HepG2 (cell line): ENCODE measurements at regions not wholly inside any gene's neighbourhood (a gene's known extent, or its start where the extent isn't known, plus 50 kb on each side); places are given as distances from the start of the nearest gene placed in this dataset.

Source experiments
- ATAC-seq: fragments of 200-7000 bp; cut with Tn5 transposase; 3 replicates; pipeline ENCODE4 v1.9.1; 2020; ENCODE audit warnings: mild to moderate bottlenecking, moderate library complexity
- BruUV-seq: library from RNA; stranded (reverse); fragments of 400-500 nt; replicated peaks from 2 replicates; lab custom pipeline; 2021; lab: Mats Ljungman, UMichigan
- CTCF ChIA-PET: fragments of 300-600 bp; formaldehyde crosslinking; extraction: SDS; loops from one replicate; lab custom pipeline; 2021; ENCODE audit warnings: low total read pairs, inconsistent platforms, low intra/inter-chr PET ratio; lab: Yijun Ruan, JAX
- POLR2A ChIA-PET: fragments of 350-600 bp; sonication (Branson Sonifier 250); formaldehyde crosslinking; loops from one replicate; lab custom pipeline; 2020; ENCODE audit warnings: antibody characterized with exemption, inconsistent platforms; lab: Yijun Ruan, JAX
- DNase-seq: peaks from one replicate; pipeline ENCODE4 v3.0.0-alpha.2; 2015; ENCODE audit warnings: low spot score
- FAIRE-seq: peaks from 3 replicates; lab custom pipeline; 2011; peaks lifted over from hg19 to GRCh38; lab: Jason Lieb, UNC
- H2AFZ ChIP-seq: one replicate; pipeline ENCODE4 v1.6.1; 2011; ENCODE audit warnings: low read length, inconsistent platforms
- H3K27ac ChIP-seq: fragments of 300-600 bp; 3 replicates; pipeline ENCODE4 v1.8.0; 2011; ENCODE audit warnings: mixed run types, mild to moderate bottlenecking, mixed read lengths, low read length, inconsistent platforms; ENCODE audit not compliant: insufficient read depth; ENCODE audit errors: extremely low read length
- H3K27me3 ChIP-seq, 2 experiments: fragments of 200-600 bp in 1 of 2; 2 replicates in 1 of 2; 3 replicates in 1 of 2; pipeline versions ENCODE4 v1.6.0 to v1.8.0; 2011; ENCODE audit warnings: low read length in 2 of 2, mild to moderate bottlenecking in 2 of 2, moderate library complexity in 2 of 2, inconsistent platforms in 1 of 2; ENCODE audit not compliant: insufficient read depth in 2 of 2, control insufficient read depth in 1 of 2
- H3K36me3 ChIP-seq, 2 experiments: fragments of 200-600 bp in 1 of 2; replicated peaks in 1 of 2; 2 replicates in 1 of 2; 3 replicates in 1 of 2; pipeline versions ENCODE4 v1.5.1 to v1.8.0; 2011; ENCODE audit warnings: low read length in 2 of 2, inconsistent platforms in 1 of 2; ENCODE audit not compliant: insufficient read depth in 2 of 2, control insufficient read depth in 1 of 2
- H3K4me1 ChIP-seq: 2 replicates; pipeline ENCODE4 v1.5.1; 2012; ENCODE audit warnings: low read length, inconsistent platforms; ENCODE audit not compliant: insufficient read depth
- H3K4me2 ChIP-seq: 2 replicates; pipeline ENCODE4 v1.6.0; 2011; ENCODE audit warnings: low read depth, low read length, inconsistent platforms
- H3K4me3 ChIP-seq, 3 experiments: fragments of 200-600 bp in 1 of 3; sonication (generic), shearing (Covaris generic) in 1 of 3; replicated peaks in 1 of 3; 2 replicates each; pipeline ENCODE4 v1.5.1; 2011 to 2016; ENCODE audit warnings: low read length in 3 of 3, inconsistent platforms in 2 of 3, low read depth in 2 of 3, mild to moderate bottlenecking in 2 of 3, control low read depth in 1 of 3, mixed read lengths in 1 of 3; ENCODE audit not compliant: insufficient read depth in 1 of 3
- H3K79me2 ChIP-seq: one replicate; pipeline ENCODE4 v1.6.1; 2011; ENCODE audit warnings: low read length, inconsistent platforms; ENCODE audit not compliant: insufficient read depth
- H3K9ac ChIP-seq: 2 replicates; pipeline ENCODE4 v1.6.0; 2011; ENCODE audit warnings: mild to moderate bottlenecking, low read depth, low read length, inconsistent platforms; ENCODE audit not compliant: insufficient read depth
- H3K9me3 ChIP-seq: 2 replicates; pipeline ENCODE4 v1.5.1; 2012; ENCODE audit warnings: mild to moderate bottlenecking, low read length
- H4K20me1 ChIP-seq: 2 replicates; pipeline ENCODE4 v1.6.0; 2011; ENCODE audit warnings: inconsistent platforms, mild to moderate bottlenecking, low read length, moderate library complexity; ENCODE audit not compliant: insufficient read depth
- ELF3 ChIP-seq: IDR thresholded peaks from 2 replicates; pipeline ENCODE4 v1.6.1; 2016; ENCODE audit warnings: missing genetic modification reagents, missing compliant biosample characterization
- FOSL2 ChIP-seq: sonication (generic); formaldehyde crosslinking; IDR thresholded peaks from 2 replicates; pipeline ENCODE4 v1.4.0; 2020; ENCODE audit warnings: missing genetic modification reagents
- RARA ChIP-seq: IDR thresholded peaks from 2 replicates; pipeline ENCODE4 v1.6.1; 2016; ENCODE audit warnings: missing genetic modification reagents, missing compliant biosample characterization
- SOX13 ChIP-seq, 3 experiments: fragments of 450-650 bp in 1 of 3; sonication (generic) in 1 of 3; formaldehyde crosslinking in 1 of 3; IDR thresholded peaks in 2 of 3; conservative IDR thresholded peaks in 1 of 3; 2 replicates each; pipeline versions ENCODE4 v1.5.0 to v1.6.1; 2016 to 2020; ENCODE audit warnings: antibody characterized with exemption in 1 of 3, mild to moderate bottlenecking in 1 of 3, missing compliant biosample characterization in 1 of 3, missing genetic modification reagents in 1 of 3, moderate library complexity in 1 of 3
- ZEB1 ChIP-seq: IDR thresholded peaks from 2 replicates; pipeline ENCODE4 v1.6.1; 2012; ENCODE audit warnings: mild to moderate bottlenecking, low read depth, inconsistent platforms; ENCODE audit not compliant: insufficient replicate concordance
- WGBS: methylation state at CpG from one replicate; pipeline ENCODE4 v1.1.6; 2017; ENCODE audit warnings: low lambda C conversion rate; 5-methylcytosine and 5-hydroxymethylcytosine counted together
- in situ Hi-C: cut with HindIII; loops from 2 replicates; pipeline ENCODE4 v1.10.0; 2017; ENCODE audit warnings: low pct_unique_long_range_greater_than_20kb; ENCODE audit not compliant: extremely low pct_ligation_motif_present
- intact Hi-C: fragments of 100-400 bp; cut with micrococcal nuclease; formaldehyde crosslinking; loops from one replicate; pipeline ENCODE4 v1.10.0; 2022; ENCODE audit not compliant: unreplicated experiment
- TF ChIP-seq, protein P1 (sequence below): IDR thresholded peaks from 2 replicates; pipeline ENCODE4 v1.6.1; 2016; ENCODE audit warnings: low read depth
- TF ChIP-seq, protein P2 (sequence below): IDR thresholded peaks from 2 replicates; pipeline ENCODE4 v1.6.1; 2016
- TF ChIP-seq, protein P3 (sequence below): sonication (generic); formaldehyde crosslinking; IDR thresholded peaks from 2 replicates; pipeline ENCODE4 v1.8.1; 2023; ENCODE audit warnings: mild to moderate bottlenecking, missing genetic modification reagents, borderline replicate concordance
- TF ChIP-seq, protein P4 (sequence below): sonication (generic); formaldehyde crosslinking; IDR thresholded peaks from 2 replicates; pipeline ENCODE4 v1.4.0; 2020; ENCODE audit warnings: missing genetic modification reagents, borderline replicate concordance

DNA sequence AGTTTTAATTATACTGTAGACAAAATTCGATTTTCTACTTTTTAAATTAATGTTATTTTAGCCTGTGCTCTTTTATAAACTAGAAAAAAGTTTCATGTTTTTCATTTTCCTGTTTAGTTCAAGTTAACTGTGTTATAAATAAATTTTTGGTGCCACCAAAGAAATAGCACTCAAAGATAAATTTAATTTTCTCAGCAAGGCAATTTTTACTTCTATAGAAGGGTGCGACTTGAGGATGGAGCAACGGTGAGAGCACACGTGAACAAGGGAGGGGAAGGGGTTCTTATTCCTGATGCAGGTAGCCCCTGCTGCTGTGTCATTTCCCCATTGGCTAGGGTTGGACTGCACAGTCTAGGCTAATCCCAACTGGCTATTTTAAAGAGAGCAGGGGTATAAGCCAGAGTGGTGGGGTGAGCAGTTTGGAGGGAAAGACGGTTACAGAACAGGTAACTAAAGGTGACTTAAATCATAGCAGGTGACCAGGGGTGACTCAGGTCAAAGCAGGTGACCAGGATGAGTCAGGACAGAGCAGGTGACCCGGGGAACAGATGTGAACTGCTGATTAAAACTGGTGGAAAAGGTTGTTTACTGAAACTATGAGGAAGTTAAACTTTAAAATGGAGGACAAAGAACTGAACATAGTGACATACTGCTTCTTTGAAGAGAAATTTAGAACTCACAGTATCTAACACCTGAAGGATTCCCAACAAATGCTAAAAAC, 104.6 kb upstream of the GPBP1 start:
- no peaks in the 10 kb centered on the region for H3K79me2 ChIP-seq
- peak; percentile 75 for TF ChIP-seq FOSL2 (CRISPR knock-in tag)
- peak; percentile 58 for TF ChIP-seq ZEB1
- no peak for TF ChIP-seq SOX13 (IDR thresholded peaks at IDR 0.05)
- TF ChIP-seq SOX13 (CRISPR knock-in tag; conservative IDR thresholded peaks at IDR 0.05 in 1 of 2, IDR thresholded peaks at IDR 0.05 in 1 of 2): no peak
- TF ChIP-seq, protein P1, sequence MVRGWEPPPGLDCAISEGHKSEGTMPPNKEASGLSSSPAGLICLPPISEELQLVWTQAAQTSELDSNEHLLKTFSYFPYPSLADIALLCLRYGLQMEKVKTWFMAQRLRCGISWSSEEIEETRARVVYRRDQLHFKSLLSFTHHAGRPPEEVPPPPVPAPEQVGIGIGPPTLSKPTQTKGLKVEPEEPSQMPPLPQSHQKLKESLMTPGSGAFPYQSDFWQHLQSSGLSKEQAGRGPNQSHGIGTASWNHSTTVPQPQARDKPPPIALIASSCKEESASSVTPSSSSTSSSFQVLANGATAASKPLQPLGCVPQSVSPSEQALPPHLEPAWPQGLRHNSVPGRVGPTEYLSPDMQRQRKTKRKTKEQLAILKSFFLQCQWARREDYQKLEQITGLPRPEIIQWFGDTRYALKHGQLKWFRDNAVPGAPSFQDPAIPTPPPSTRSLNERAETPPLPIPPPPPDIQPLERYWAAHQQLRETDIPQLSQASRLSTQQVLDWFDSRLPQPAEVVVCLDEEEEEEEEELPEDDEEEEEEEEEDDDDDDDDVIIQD (CRISPR knock-in tag): peak; percentile 67; the same call in 1 of the 2 replicates
- peak; percentile 35; the same call in 1 of the 2 replicates for TF ChIP-seq RARA (CRISPR knock-in tag)
- TF ChIP-seq, protein P2, sequence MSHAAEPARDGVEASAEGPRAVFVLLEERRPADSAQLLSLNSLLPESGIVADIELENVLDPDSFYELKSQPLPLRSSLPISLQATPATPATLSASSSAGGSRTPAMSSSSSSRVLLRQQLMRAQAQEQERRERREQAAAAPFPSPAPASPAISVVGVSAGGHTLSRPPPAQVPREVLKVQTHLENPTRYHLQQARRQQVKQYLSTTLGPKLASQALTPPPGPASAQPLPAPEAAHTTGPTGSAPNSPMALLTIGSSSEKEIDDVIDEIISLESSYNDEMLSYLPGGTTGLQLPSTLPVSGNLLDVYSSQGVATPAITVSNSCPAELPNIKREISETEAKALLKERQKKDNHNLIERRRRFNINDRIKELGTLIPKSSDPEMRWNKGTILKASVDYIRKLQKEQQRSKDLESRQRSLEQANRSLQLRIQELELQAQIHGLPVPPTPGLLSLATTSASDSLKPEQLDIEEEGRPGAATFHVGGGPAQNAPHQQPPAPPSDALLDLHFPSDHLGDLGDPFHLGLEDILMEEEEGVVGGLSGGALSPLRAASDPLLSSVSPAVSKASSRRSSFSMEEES (CRISPR knock-in tag): peak; percentile 69
- TF ChIP-seq, protein P3, sequence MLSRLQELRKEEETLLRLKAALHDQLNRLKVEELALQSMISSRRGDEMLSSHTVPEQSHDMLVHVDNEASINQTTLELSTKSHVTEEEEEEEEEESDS (CRISPR knock-in tag): no peak
- TF ChIP-seq, protein P4, sequence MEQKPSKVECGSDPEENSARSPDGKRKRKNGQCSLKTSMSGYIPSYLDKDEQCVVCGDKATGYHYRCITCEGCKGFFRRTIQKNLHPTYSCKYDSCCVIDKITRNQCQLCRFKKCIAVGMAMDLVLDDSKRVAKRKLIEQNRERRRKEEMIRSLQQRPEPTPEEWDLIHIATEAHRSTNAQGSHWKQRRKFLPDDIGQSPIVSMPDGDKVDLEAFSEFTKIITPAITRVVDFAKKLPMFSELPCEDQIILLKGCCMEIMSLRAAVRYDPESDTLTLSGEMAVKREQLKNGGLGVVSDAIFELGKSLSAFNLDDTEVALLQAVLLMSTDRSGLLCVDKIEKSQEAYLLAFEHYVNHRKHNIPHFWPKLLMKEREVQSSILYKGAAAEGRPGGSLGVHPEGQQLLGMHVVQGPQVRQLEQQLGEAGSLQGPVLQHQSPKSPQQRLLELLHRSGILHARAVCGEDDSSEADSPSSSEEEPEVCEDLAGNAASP (CRISPR knock-in tag): peak; percentile 34; the same call in 1 of the 2 replicates
- peak; percentile 50; the same call in 1 of the 2 replicates for TF ChIP-seq ELF3 (CRISPR knock-in tag)
- no peak overlapping the region for H3K4me3 ChIP-seq
- no peak for DNase-seq
- in situ Hi-C loops: no loop called here
- ChIA-PET CTCF (no interaction called here), POLR2A (no interaction called here)
- H3K36me3 ChIP-seq: no peaks in the 10 kb centered on the region
- no peak for FAIRE-seq
- H4K20me1 ChIP-seq: no peaks in the 10 kb centered on the region
- no peak overlapping the region for H3K27ac ChIP-seq
- no peak overlapping the region for H3K9ac ChIP-seq
- no peak overlapping the region for H2AFZ ChIP-seq
- BruUV-seq: no TSS peak
- H3K9me3 ChIP-seq: peaks cover 5% of the 10 kb centered on the region
- 64% methylated on average over 6 of the region's 6 CpGs for WGBS
- H3K4me2 ChIP-seq: no peak overlapping the region
- intact Hi-C loops: no loop called here
- H3K27me3 ChIP-seq: no peaks in the 10 kb centered on the region
- peaks cover 27% of the 10 kb centered on the region for H3K4me1 ChIP-seq
- ATAC-seq: no peak
